ENCODE measurements at regions not wholly inside any gene's neighbourhood (a gene's known extent, or its start where the extent isn't known, plus 50 kb on each side); places are given as distances from the start of the nearest gene placed in this dataset.
"Not testable (repeated sequence)": the region's sequence is repeated elsewhere in the genome, so short reads cannot be mapped to it uniquely, and the experiment has no call there.

DNA sequence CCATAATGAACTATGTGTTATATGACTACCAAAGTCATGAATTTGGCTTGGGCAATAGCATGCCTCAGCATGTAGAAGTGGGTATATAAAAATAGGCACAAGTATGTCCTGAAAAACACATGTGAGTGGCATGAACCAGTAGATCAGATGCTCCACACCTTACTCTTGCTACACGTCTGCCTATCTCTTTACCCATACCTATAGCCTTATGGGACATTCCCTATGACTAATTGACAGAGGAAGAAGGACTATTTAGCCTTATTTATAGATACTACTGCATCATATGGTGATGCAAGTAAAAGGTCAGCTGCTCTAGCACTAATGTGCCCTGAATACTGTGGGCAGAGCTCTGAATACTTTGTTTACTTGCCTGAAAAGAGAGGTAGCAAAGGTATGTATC, 81.0 kb upstream of the ZPLD1 start:
- no peaks in the 10 kb centered on the region for H3K9me3 Mint-ChIP-seq
- H3K4me1 Mint-ChIP-seq (ENCODE audit: low read depth) = no peaks in the 10 kb centered on the region
- peaks cover 5% of the 10 kb centered on the region for H3K27me3 Mint-ChIP-seq (ENCODE audit: low read depth)
- H3K36me3 Mint-ChIP-seq (ENCODE audit: low read depth) = no peaks in the 10 kb centered on the region
- no peak overlapping the region for H3K27ac Mint-ChIP-seq
- no peak overlapping the region for H3K4me3 Mint-ChIP-seq

DNA sequence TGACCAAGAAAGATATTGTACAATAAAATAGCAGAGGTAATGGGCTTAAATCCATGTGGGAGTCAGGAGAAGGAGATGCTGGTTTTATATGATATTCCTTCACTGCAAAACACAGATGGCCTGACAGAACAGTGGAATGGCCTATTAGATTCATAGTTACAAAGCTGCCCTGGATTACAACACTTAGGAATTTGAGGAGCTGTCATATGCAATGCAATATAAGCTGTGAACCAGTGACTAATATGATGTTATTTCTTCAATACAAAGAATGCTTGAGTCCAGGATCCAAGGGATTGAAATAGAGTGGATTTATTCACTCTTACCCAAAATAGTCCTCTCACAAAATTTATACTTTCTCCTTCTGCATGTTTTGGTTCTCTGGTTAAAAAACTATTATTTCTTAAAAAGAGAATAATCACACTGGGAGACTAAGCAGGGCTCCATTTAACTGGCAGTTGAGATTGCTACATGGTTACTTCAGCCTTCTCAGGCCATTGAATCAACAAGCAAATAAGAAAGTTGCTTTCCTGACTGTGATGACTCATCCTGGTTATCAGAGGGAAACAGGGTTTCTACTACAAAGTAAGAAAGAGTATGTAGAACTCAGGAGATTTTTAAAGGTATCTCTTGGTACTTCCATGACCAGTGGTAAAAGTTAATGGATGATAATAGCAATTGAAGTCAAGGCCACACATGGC, 79.8 kb upstream of the ZPLD1 start:
- Mint-ChIP-seq H3K36me3 (ENCODE audit: low read depth) (no peaks in the 10 kb centered on the region), H3K4me1 (ENCODE audit: low read depth) (no peaks in the 10 kb centered on the region), H3K9me3 (no peaks in the 10 kb centered on the region), H3K27ac (no peak overlapping the region), H3K27me3 (ENCODE audit: low read depth) (peaks cover 5% of the 10 kb centered on the region), H3K4me3 (no peak overlapping the region)

DNA sequence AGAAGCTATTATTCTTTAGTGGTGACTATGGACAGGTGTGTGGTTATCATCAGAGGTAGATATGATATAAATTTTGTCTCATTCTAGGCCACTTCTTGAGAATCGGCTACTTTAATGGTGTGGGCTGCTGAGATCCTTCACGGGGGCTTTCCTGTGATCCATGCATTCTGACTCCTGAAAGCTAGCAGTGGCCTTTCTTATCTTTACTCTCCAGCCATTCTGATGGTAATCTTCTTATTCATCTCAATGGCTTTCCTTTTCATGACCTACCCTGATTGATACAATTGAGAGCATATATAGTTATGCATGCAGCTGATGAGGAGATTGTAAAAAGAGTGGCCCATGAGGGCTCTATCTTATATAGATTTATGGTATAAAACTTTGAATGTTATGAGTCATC, 78.3 kb upstream of the ZPLD1 start:
- Mint-ChIP-seq H3K36me3 (ENCODE audit: low read depth) (no peaks in the 10 kb centered on the region), H3K4me3 (no peak overlapping the region), H3K27me3 (ENCODE audit: low read depth) (no peaks in the 10 kb centered on the region), H3K27ac (no peak overlapping the region), H3K4me1 (ENCODE audit: low read depth) (no peaks in the 10 kb centered on the region), H3K9me3 (no peaks in the 10 kb centered on the region)

DNA sequence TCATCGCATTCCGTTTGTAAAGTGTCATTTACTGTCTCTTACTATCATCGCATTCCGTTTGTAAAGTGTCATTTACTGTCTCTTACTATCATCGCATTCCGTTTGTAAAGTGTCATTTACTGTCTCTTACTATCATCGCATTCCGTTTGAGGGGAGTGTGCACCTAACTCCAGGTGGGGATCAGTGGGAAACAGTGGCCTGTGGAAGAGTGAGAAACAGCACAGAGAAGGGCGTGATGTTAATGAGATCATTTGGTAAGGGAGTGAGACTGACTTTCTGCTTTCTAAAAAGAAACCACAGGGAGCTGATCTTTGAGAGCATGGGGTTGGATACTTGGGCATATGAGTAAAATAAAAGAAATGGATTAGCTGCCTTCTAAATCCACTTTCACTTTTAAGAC, 77.5 kb upstream of the ZPLD1 start:
- H3K36me3 Mint-ChIP-seq (ENCODE audit: low read depth); H3K27me3 Mint-ChIP-seq (ENCODE audit: low read depth); H3K9me3 Mint-ChIP-seq; H3K4me3 Mint-ChIP-seq; H3K4me1 Mint-ChIP-seq (ENCODE audit: low read depth); H3K27ac Mint-ChIP-seq: not testable (repeated sequence)

DNA sequence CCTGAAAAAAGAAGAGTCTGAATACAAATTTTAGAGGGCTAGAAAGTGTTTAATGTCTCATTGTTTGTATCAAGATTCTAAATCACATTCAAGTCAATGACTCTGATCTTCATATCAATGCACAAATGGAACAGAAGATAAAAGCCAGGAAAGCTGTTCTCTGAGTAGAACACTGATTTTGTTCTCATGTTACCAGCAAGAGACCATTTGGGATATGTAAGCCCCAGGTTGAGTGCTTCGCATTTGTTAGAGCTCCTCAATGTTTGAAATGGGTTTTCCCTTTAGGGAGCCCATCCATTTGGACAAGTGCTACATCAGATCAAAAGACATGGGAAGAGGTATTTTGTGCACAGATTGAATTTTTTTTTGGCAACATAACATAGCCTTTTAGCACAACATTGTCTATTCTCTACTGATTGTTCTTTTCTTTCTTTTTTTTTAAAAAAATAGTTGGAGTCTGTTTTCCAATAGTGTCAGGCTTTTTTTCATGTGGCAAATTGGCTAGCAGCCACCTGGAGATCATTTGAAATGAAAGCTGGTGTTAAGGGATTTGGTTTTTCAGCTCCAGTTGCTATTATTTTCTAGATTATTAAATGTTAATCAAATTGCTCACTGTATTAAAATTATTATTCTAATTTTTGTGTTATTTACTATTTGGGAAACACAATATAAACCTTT, 74.5 kb upstream of the ZPLD1 start:
- no peaks in the 10 kb centered on the region for H3K36me3 Mint-ChIP-seq (ENCODE audit: low read depth)
- H3K4me1 Mint-ChIP-seq (ENCODE audit: low read depth) = no peaks in the 10 kb centered on the region
- no peak overlapping the region for H3K4me3 Mint-ChIP-seq
- no peaks in the 10 kb centered on the region for H3K27me3 Mint-ChIP-seq (ENCODE audit: low read depth)
- H3K27ac Mint-ChIP-seq = no peak overlapping the region
- H3K9me3 Mint-ChIP-seq = peaks cover 8% of the 10 kb centered on the region

DNA sequence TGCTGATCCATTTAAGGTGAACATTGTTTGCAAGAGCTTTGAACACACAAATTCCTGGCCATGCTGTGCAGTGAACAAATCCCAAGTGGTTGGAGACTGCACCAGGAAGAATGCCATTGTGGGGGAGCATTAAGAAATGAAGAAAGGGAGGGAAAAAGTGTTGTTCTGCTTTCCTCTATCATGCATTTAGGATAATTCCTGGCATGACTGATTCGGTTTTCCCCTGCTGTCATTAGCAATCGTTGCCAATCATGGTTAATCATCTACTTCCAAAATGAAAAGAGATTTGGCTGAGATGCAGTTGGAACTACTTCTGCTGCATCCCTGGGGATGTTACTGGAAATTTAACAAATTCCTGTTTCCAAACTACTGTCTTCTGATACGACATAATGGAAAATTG, 73.7 kb upstream of the ZPLD1 start:
- Mint-ChIP-seq H3K9me3 (peaks cover 8% of the 10 kb centered on the region), H3K27me3 (ENCODE audit: low read depth) (no peaks in the 10 kb centered on the region), H3K4me1 (ENCODE audit: low read depth) (no peaks in the 10 kb centered on the region), H3K4me3 (no peak overlapping the region), H3K27ac (no peak overlapping the region), H3K36me3 (ENCODE audit: low read depth) (no peaks in the 10 kb centered on the region)

DNA sequence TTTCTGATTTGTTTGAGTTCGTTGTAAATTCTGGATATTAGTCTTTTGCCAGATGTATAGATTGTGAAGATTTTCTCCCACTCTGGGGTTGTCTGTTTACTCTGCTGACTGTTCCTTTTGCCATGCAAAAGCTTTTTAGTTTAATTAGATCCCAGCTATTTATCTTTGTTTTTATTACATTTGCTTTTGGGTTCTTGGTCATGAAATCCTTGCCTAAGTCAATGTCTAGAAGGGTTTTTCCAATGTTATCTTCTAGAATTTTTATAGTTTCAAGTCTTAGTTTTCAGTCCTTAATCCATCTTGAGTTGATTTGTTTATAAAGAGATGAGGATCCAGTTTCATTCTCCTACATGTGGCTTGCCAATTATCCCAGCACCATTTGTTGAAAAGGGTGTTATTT, 68.7 kb upstream of the ZPLD1 start:
- not testable (repeated sequence) for H3K27me3 Mint-ChIP-seq (ENCODE audit: low read depth); H3K36me3 Mint-ChIP-seq (ENCODE audit: low read depth); H3K4me3 Mint-ChIP-seq; H3K27ac Mint-ChIP-seq; H3K9me3 Mint-ChIP-seq; H3K4me1 Mint-ChIP-seq (ENCODE audit: low read depth)

DNA sequence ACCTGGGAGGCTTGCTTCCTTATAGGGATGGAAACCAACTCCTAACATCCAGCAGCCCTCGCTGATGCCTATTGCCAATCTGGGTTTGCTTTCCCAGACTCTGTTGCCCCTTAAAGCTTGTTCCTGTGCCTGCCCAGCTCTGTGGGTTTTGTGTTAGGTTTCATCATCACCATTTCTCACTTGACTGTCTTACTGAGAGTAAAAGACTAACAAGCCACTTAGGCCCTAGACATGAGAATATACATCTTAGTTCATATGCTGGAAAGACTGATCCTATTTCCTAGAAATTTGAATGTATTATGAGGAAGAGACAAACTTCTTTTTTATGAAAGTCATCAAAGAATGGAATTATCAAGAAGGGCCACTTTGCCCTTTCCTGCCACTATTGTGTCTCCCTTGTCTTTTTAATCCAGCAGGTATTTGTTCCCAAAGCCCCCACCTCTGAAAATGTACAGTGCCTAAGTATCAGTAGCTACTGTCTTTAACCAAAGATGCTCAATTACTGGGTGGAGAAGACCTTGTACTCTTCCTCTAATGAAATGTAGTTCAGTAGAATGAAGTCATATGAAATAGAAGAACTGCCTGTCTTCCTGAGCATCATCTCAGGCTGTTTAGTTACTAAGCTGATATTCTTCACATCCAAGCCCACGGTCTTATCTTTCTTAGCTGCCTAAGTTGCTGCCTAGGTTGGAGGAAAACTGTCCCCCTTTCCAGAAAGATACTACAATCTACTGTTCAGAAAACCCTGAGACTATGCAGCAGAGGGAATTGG, 59.8 kb upstream of the ZPLD1 start:
- no peaks in the 10 kb centered on the region for H3K9me3 Mint-ChIP-seq

DNA sequence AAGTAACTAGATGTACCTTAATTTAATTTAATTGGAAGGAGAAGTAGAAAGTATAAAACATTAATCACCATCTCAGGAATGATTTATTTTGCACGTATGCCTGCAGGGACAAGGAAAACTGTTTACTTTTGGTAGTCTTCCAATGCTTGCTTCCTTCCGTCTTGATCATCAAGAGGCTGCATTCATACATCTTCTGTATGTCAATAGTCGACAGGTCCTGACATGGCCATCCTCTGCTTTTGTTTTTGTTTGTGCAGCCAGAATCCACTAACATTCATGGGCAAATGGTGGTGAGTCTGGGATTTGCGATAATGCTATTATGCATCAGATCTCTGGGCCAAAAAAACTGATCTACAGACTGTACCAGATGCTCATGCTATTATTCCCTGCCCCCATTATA, 56.6 kb upstream of the ZPLD1 start:
- Mint-ChIP-seq H3K9me3 (no peaks in the 10 kb centered on the region), H3K4me3 (no peak overlapping the region), H3K27ac (no peak overlapping the region), H3K27me3 (ENCODE audit: low read depth) (no peaks in the 10 kb centered on the region), H3K4me1 (ENCODE audit: low read depth) (no peaks in the 10 kb centered on the region), H3K36me3 (ENCODE audit: low read depth) (no peaks in the 10 kb centered on the region)

More for the DNA sequence above, 59.8 kb upstream of the ZPLD1 start:
- H3K27me3 Mint-ChIP-seq (ENCODE audit: low read depth) = no peaks in the 10 kb centered on the region
- H3K4me3 Mint-ChIP-seq = no peak overlapping the region
- H3K36me3 Mint-ChIP-seq (ENCODE audit: low read depth) = no peaks in the 10 kb centered on the region
- no peak overlapping the region for H3K27ac Mint-ChIP-seq
- no peaks in the 10 kb centered on the region for H3K4me1 Mint-ChIP-seq (ENCODE audit: low read depth)

DNA sequence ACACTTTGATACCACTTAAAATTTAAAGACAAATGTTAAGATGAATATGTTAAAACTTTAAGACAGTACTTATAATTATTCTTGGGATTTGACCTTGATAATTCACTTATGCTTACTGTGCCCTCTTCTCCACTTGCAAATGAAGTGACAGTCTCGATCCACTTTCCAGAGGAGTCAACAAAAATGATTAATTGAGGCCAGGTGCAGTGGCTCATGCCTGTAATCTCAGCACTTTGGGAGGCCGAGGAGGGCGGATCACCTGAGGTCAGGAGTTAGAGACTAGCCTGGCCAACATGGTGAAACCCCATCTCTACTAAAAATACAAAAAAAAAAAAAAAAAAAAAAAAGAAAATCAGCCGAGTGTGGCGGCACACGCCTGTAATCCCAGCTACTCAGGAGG, 52.6 kb upstream of the ZPLD1 start:
- H3K27me3 Mint-ChIP-seq (ENCODE audit: low read depth); H3K4me1 Mint-ChIP-seq (ENCODE audit: low read depth); H3K9me3 Mint-ChIP-seq; H3K36me3 Mint-ChIP-seq (ENCODE audit: low read depth); H3K27ac Mint-ChIP-seq; H3K4me3 Mint-ChIP-seq: not testable (repeated sequence)

All from T-helper 1 cell treated with Interleukin-12 subunit alpha and Interleukin-12 subunit beta and Interleukin-4 antibody, amounts not matched to agents 30 μg/mL and 1 μg/mL, for 36 hours (primary cell).